NCI-H446 (cell line): ENCODE measurements at regions not wholly inside any gene's neighbourhood (a gene's known extent, or its start where the extent isn't known, plus 50 kb on each side); places are given as distances from the start of the nearest gene placed in this dataset.

Experiments
- DNase-seq, 2 experiments: peaks; one replicate each; lab custom pipeline; 2025; lab: John Stamatoyannopoulos, UW

DNA sequence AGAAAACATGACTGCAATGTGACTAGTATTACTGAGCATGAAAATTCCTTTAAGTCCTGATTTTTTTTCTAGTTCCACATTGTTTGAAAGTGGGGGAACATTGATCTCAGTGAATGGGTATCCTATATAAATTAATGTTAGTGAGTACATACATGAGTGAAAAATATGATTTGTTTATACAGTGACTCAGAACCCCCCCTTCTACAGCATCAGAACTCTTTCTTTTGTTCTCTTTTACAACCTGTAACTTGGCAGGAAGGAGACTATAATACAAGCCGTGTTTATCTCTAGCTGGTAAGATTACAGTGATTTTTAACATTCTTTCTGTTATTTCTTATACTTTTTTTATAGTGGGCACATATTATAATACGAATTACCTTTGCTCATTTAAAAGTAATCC is 384.7 kb downstream of the PDCD6IP start:
- no peak for DNase-seq

DNA sequence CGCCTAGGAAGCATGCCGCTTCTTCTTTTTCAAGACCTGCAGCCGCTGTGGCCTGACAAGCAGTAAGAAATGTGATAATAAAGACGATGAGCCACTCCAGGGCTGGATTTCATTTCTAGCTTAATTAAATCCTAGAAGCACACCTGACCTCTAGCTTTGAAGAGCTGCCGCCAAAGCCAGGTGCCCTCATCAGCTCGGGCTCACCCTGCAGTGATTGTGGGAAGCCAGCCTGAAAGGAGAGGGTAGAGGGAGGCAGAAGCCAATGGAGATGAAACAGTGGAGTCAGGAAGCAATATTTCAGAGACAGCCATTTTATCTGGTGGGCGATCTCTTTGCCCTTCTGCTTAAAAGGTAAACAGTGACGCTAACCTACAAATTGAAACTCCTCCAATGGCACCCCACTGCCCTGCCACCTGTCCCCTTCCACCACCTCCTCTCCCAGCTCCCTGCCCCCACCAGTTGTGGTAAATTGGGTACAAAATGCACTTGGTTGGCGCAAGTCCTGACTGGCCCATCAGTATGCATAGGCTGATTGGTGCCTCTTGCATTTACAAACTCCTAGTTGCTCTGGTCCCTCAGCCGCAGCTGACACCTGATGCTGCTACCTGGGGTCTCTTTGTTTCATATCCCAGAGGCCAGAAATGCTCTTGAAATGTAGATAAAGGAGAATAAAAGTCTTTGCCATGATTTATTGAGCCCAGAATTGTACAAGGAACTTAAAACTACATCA is 385.3 kb downstream of the PDCD6IP start:
- DNase-seq: no peak

DNA sequence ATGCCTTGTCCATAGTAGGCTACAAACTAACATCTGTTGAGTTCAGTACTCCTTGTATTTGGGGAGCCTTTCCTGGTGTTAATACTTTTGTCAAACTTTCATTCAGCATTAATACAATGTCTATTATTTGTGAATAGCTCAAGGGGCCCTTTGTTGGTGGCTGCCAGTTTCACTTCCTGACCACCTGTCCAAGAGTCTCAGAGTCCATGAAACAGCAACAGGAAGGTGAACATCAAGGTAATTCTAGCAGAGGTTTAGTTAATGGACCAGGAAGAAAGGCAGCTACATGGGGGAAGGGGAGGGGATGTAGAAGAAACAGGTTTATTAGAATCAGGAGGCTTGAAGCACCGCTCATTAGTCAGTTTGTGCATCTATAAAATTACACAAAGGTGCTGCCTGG is 386.9 kb downstream of the PDCD6IP start:
- no peak for DNase-seq

DNA sequence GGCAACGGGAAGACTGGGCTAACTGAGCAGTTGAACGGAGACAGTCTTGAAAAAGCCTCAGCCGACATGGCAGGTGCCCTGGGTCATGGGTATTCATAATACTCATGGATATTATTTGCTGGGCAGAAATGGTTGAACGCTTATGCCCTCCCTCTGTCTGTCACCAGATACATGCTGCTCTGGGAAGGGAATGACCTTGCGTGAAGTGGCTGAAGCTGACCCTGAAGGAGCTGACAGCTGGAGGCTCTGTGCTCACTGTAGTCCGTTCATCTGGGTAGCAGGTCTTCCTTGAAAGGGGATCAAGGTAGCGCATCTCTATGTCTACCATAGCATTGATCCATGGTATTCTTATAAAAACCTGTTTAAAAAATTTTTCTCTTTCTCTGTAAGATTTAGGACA is 390.7 kb downstream of the PDCD6IP start:
- no peak for DNase-seq

DNA sequence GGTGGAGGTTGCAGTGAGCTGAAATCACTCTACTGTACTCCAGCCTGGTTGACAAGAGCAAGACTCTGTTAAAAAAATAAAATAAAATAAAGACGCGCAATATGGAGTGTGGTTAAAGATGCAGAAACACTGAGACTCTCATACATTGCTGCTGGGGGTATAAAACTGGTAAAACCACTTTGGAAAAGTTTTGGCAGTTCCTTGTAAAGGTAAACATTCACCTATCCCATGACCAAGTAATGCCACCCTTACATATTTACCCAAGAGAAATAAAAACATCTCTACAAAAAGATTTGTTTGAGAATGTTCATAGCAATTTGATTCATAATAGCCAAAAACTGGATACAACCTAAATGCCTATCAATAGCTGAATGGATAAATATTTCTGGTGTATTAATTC is 398.5 kb downstream of the PDCD6IP start:
- no peak for DNase-seq

DNA sequence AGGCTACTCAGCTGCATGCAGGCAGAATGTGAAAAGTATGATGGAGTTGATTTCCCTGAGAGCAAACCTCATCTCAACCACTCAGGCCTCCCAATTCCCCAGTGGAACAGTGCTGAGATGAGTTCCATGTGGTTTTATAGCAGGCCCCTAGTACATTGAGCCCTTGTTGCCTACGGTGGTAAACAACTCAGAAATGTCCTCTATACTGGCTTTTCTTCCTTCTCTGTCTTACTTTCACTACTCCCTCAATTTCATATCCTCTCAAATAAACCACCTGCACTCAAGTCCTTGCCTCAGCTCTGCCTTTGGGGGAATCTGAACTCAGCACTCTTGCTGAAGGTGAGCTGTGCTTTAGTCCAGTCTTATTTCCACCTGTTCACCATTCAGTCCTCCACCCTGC is 399.9 kb downstream of the PDCD6IP start:
- no peak for DNase-seq

DNA sequence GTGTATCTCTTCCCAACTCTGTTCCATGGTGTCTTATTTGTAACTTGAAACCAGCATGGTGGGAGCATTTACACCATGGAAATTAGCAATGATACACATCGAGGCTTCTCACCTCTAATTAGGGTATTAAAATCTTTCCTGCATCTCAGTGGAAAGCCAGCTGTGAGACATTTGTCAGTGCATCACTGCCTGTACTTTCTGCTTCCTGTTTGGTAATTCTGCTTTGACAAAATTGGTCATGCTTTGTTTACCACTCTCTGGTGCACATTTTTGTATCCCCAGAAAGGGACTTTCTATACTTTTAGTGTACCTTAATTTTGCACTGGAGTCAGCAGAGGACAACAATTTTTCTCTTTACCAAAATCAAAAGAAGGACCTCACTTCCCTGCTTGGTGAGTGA is 402.1 kb downstream of the PDCD6IP start:
- DNase-seq: no peak

DNA sequence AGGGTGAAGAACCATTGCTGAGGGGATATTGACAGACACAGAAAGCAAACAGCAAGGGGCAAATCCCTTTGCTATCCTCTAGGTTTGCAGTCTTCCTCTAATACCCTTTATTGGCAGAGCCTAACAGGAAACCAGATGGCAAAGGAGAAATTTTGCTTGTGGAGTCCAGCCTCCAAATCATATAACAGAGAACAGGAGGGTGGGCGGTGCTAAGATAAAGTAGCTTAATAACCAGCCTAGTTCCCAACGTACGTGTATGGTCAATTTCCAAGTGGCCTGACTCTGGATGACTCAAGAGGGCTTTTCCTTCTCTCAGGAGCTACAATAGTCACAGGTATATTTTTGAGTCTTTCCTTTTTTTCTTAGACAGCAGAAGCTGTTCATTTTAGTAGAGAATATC is 404.5 kb downstream of the PDCD6IP start:
- peak in 1 of 2 experiments; percentile 70 for DNase-seq

DNA sequence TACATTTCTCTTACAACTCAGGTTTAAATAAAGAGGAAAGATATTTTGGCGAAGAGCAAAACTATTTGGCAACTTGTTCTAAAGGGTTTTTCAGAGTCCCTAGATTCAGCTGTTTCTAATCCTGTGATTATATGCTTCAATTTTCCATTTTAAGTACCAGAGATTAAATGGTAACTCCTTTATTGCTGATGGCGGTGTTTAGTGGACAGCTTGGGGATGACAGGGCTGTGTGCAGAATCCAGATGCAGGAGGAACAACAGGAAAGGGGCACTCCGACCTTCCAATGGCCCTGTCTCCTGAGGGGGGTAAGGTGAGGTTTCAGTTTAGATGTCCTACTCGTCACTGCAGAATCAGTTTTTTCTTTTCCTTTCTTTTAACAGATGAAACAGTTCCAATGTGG is 405.0 kb downstream of the PDCD6IP start:
- DNase-seq: no peak

DNA sequence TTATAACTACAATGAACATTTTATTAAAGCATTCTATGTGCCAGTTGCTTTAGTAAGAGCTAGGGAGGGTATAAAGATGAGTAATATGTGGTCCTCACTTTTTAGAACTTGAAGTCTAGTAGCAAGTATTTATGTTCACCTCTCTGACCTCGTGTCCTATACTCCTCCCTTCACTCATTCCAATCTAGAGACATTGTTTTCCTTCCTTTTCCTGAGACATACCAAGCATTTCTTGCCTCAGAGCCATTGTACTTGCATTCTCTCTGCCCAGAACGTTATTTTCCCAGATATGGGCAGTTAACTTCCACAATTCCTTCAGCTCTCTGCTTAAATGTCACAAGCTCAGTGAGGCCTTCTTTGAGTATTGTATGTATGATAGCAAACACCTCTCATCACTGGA is 408.6 kb downstream of the PDCD6IP start:
- no peak for DNase-seq

DNA sequence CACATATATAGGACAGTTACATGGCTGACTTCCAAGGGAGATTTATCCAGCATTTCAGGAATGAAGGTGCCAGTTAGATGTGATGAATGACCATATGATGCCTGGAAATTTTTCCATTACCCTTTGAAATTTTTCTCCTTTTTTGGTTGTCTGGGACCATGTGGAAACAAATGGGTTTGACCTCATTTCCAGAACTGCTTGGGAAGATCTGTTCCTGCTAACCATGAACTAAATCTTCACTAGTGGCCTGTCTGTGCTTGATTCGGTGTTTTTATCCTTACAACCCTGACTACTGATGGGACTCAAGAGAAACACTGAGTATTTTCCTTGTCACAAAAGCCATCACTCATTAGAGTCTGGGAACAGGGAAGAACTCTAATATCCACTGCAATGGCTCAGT is 409.4 kb downstream of the PDCD6IP start:
- no peak for DNase-seq

DNA sequence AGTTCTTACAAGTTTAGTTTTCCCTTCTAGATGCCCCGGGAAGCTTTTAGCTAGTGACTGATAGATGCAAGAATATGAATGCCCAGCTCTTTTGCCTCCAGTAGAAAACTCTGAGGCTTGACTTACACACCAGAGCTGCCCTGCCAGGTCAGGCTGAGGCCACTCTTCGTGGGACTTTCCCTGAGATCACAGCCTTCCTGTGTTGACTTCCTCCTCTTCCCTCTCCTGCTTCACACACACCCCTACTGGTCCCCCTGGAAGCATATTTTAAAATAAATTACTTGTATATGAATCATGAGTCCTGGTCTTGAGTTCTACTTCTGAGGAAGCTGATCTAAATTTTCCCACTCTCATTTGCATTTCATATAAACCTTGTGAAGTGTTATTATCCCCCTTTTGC is 413.7 kb downstream of the PDCD6IP start:
- no peak for DNase-seq

DNA sequence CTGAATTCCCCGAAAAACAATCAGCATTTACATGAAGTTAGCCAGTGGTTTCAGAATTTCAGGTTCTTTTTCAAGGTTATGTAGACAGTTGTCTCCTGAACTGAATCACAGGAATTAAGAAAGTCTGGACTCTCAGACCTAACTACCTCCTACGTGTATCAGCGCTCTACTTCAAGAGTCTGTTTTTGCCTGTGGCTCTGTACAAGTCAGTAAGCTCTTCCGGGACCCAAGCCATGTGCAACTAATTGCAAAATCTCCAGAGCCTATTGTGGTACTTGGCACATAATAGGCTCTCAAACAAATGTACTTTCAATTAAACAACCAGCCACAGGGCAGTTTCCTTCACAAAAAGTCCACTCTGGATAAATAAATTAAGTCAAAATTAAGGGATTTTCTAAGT is 414.2 kb downstream of the PDCD6IP start:
- peak in 1 of 2 experiments; percentile 19 for DNase-seq

DNA sequence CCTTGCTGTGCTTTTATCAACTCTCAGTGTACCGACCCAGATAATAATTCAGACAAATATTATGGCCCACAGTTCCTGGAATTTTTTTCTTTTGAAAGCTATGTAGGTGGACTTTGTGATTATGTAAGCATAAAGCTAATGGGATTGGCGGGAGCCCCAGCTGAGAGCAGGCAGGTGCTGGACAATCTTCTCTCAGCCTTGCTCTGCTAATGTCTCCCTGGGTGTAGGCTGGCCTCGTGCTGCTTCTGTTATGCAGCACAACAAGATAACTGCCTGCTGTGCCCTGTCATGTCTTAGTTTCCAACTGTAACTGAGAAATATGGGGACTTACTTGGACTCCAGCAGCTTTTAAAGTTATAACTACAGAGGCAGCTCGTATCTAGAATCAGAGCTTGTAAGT is 415.0 kb downstream of the PDCD6IP start:
- DNase-seq: no peak

DNA sequence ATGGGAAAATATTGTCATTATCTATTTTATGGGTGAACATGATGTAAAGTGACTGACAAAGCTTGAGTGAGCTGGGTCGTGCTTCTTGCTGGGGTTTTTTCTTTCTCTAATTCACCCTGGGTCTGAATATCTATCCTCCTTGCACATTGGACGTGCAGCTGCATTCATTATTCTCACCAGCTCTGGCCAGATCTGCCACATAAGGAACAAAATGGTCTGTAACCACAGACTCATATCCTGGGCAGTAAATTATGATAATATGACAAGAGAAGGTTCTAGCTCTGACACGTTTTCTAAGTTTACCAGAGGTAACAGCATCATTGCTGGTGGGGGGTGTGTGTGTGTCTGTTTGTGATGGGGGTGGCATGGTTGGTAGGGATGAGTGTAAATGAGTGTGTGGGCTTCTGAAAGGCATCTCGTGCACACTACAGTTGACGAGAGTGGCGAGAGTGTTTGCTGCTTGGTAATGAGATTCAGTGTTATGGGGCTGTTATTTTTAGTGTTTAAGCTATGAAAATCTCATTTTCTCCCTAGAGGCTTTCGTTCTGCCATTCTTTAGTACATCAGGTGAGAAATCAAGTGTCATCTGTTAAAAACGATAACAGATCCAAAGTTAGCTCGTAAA is 418.4 kb downstream of the PDCD6IP start:
- DNase-seq: no peak

DNA sequence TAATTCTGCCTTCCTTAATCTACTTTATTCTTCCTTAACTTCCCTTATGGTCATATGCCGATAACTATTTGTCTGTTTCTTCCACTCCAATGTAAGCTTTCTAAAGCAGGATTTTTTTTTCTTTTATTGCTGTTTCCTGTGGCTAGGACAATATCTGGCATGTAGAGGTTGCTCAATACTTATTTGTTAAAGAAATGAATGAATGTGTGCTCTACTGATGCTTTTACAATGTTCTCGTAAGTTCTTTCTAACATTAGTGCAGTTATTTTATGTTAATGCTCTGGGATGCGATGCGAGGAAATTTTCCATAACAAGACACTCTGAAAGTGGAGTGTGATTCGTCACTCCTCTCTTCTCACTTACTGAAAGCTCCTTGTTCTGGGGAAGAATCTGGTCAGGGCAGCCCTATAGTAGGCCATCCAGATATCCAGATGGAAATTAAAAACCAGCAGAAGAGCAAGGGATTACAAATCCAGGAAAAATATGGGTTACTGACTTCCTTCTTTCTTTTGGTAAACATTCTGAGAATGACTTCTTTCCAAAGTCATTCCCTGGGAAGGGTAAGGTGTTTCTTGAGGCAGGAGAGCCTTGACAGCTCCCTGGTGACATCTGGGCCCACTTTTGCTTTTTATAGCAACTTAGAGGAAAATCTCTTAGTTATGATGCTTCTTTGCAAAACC is 420.4 kb downstream of the PDCD6IP start:
- no peak for DNase-seq

DNA sequence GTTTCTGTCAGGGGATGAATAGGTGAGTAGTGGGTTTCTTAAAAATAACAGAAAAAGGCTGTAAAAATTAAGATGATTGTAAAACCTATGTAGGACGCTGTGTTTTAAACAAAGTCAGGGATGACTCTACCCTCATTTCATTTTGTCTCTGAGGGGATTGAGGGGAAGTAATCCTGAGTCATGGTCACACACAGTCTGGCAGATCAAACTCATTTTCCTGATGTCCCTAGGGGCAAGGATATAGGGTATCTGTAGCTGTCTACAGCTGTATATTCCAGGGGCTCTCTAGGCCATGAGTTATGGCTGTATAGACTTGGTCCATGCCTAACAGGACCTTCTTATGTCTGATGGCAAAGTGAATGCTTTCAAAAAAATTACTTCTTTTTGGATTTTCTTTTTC is 421.1 kb downstream of the PDCD6IP start:
- no peak for DNase-seq

DNA sequence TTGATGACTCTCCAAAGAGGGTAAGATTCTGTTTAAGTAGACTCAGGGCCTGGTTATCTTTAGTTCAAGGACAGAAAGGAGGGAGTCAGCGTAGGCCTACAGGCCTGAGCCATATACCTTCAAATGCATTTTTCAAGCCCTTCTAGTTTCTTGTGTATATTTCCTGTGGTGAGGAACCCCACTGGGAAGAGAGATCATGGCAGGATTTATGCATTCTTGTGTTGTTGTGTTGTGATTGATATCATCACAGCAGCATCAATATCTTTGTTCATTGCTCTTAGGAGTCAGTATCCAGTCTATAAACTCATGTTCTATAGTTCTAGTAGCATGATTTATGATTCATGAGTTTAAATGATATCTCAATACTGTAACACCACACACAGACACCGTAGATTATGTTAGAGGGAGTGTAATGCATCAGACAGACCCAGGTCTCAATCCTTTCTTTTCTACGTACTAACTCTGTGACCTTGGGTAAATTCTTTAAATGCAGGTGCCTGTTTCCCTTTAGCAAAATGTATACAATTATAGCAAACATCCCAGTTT is 427.5 kb downstream of the PDCD6IP start:
- DNase-seq: no peak

DNA sequence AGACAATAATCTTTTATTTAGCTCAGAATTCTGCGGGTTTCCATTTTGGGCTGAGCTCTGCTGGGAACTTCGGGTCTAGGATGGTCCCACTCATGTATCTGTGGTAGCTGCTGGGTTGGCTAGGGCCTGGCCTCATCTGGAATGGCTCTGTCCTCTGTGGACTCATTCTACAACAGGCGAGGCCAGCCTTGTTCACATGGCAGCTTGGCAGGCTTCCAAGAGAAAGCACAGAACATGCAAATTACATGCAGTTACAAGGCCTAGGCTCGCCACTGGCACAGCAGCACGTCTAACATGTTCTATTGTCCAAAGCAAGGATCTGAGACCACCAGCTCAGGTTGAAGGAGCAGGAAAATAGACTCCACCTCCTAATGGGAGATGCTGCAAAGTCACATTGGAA is 431.4 kb downstream of the PDCD6IP start:
- peak in 1 of 2 experiments; percentile 10 for DNase-seq

DNA sequence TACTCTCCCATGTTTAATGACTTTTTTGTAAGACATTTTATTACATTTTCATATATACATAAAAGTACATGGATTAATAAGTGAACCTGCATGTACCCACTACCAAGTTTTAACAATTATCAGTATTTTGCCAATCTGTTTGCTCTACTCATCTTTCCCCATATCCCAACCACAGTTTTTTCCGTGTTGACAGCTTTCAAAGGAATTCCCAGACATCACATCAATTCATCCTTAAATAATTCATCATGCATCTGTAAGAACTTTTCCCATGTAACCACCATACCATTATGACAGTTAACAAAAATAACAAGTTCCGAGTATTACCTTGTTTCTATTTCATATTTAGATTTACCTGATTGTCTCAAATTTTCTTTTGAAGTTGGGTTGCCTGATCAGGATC is 436.7 kb downstream of the PDCD6IP start:
- no peak for DNase-seq

DNA sequence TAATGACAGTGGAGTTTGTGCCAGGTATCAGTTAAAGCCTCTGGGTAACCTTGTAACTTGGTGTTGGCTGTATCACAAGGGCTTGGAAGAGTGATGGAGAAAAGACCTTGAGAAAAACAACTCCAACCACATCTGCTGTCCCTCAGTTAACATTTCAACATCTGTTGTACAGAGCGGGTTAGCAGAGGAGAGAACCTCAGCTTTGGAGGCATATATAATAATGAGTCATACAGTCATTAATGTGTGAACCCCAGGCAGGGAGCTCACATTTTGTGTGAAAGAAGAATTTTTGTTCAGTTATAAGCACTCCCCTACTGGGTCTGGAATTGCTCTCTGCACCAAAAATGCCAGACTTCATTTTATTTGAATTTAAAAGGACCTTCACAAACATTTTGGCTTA is 439.5 kb downstream of the PDCD6IP start:
- DNase-seq: no peak

DNA sequence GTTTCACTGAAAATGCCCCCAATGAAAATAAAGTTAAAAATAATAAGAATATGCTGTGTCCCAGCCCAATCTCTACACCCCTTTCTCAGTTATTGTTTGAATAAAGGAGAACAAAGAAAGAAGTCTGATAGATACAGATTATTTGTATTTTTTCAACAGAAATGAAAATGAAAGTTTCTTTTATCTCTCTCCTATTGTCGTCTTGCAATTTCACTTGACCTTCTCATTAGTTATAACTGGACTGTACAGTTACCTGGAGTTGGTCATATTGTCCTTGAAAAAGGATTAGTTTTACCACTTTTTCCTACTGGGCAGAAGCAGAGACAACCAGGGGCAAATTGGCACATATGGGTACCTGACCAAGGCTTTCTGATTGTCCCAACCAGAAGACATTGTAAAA is 440.0 kb downstream of the PDCD6IP start:
- no peak for DNase-seq

DNA sequence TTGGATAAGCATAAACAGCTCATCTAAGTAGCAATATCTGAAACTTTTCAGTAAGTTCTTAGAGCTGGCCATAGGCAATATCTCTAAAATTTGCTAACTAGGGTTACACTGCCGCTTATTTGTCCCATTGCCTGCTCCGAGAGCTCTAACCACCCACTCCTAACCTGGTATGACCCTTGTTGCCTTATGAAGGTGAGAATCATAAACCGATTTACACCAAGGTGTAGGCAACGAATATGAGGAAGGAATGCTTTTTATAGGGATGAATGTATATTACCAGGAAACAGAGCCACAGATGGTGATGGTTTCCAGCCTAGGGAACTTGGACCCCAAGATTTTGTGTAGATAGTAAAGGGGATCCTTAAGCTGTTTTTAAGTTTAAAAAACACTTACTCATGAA is 440.9 kb downstream of the PDCD6IP start:
- no peak for DNase-seq
